ENCODE measurements at regions not wholly inside any gene's neighbourhood (a gene's known extent, or its start where the extent isn't known, plus 50 kb on each side); places are given as distances from the start of the nearest gene placed in this dataset.

- no peak for TF ChIP-seq CTCF (IDR thresholded peaks at IDR 0.05; ENCODE audit: extremely low read depth in 1 of 2, insufficient read depth in 1 of 2, low read depth in 1 of 2, low read length in 2 of 2)
- TF ChIP-seq POLR2A (IDR thresholded peaks at IDR 0.05; ENCODE audit: low read depth, low read length), result no peak
- TF ChIP-seq POLR2AphosphoS5 (IDR thresholded peaks at IDR 0.05; ENCODE audit: insufficient read depth, low read depth, low read length), result no peak
- no peak for TF ChIP-seq EZH2 (IDR thresholded peaks at IDR 0.05; ENCODE audit: borderline replicate concordance, low read depth, low read length, severe bottlenecking)
- no peak for TF ChIP-seq MAX (IDR thresholded peaks at IDR 0.05; ENCODE audit: insufficient read depth, insufficient read length)
- no peak for TF ChIP-seq GATA2 (IDR thresholded peaks at IDR 0.05; ENCODE audit: insufficient read depth, insufficient read length, low read depth, low read length)
Measured at GRCh38 chr7:155173905-155174304, 103.8 kb downstream of the HTR5A start.
